Heart left ventricle (tissue), 13 donors: ENCODE measurements at regions not wholly inside any gene's neighbourhood (a gene's known extent, or its start where the extent isn't known, plus 50 kb on each side); places are given as distances from the start of the nearest gene placed in this dataset.

ENCODE experiments used
- CTCF ChIP-seq, 12 donors: fragments of 200-600 bp; sonication (generic) in 4 of 12; IDR thresholded peaks; one replicate each; pipeline versions ENCODE4 v1.5.0 to v1.8.0; 2018 to 2022; ENCODE audit warnings: antibody characterized with exemption in 12 of 12, mild to moderate bottlenecking in 5 of 12
- POLR2A ChIP-seq, 2 donors: fragments of 450-650 bp; IDR thresholded peaks; one replicate each; pipeline ENCODE4 v1.6.1; 2017; ENCODE audit warnings: antibody characterized with exemption in 2 of 2, mild to moderate bottlenecking in 2 of 2, moderate library complexity in 2 of 2
- donor health status: ischemic (EF 13 %, LVEDD 7.1; RV severe dilation, severe dysfunction).
- donor health status: DM: no; HTN: yes; CAD: no.
- donor health status: DM: no; HTN: no; CAD: no.
- donor health status: ischemic (EF 25% LVEDD 6.9; RV normal size, moderate dysfunction).
- donor health status: ischemic (EF 25% LVEDD 5.7; RV mildly dilated, moderate dysfunction).
- donor health status: ischemic (EF 35%, LVEDD 5.7; RV mildly dilated, moderate dysfunction).
- donor health status: nonischemic (EF 11% LVEDD 7.7; RV severe dilation, severe dysfunction).
- donor health status: DM: yes; HTN: yes; CAD: no.
- donor health status: PGD.
- donor health status: ischemic (EF 29% LVEDD 5.4; RV normal size, mild dysfunction).
- donor health status: nonischemic (EF 23%, LVEDD 6.1; RV moderate dilation, normal function).

GRCh38 chr2:228590681-228591080, 409.2 kb upstream of the SPHKAP start:
- TF ChIP-seq POLR2A (IDR thresholded peaks at IDR 0.05) (no peak), CTCF (IDR thresholded peaks at IDR 0.05) (no peak)
